ENCODE measurements at regions not wholly inside any gene's neighbourhood (a gene's known extent, or its start where the extent isn't known, plus 50 kb on each side); places are given as distances from the start of the nearest gene placed in this dataset.
"Not testable (repeated sequence)": the region's sequence is repeated elsewhere in the genome, so short reads cannot be mapped to it uniquely, and the experiment has no call there.

- DNase-seq (ENCODE audit: low read depth), result no peak
Observed at GRCh38 chr21:29396951-29397455, 98.3 kb downstream of the BACH1 start.

GRCh38 chr21:29403301-29403700 lies 104.6 kb downstream of the BACH1 start:
- peak; percentile 19 for DNase-seq (ENCODE audit: low read depth)

GRCh38 chr21:29403922-29404538 lies 105.3 kb downstream of the BACH1 start:
- no peak for DNase-seq (ENCODE audit: low read depth)

DNA sequence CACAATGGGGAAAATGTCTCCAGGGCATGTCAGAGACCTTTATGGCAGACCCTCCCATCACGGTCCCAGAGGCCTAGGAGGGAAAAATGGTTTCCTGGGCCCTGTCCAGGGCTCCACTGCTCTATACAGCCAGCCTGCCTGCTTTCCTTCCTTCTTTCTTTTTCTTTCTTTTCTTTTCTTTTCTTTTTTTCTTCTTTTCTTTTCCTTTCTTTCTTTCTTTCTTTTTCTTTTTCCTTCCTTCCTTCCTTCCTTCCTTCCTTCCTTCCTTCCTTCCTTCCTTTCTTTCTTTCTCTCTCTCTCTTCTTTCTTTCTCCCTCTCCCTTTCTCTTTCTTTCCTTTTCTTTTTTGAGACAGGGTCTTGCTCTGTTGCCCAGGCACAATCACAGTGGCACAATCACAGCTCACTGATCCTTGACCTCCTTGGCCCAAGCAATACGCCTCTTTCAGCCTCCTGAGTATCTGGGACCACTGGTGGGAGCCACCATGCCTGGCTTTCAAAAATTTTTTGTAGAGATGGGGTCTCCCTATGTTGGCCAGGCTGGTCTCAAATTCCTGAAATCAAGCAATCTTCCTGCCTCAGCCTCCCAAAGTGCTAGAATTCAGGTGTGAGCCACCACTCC lies 106.9 kb downstream of the BACH1 start:
- DNase-seq (ENCODE audit: low read depth), result no peak

GRCh38 chr21:29406385-29406784 lies 107.7 kb downstream of the BACH1 start:
- no peak for DNase-seq (ENCODE audit: low read depth)

- no peak for DNase-seq (ENCODE audit: low read depth)
Observed at GRCh38 chr21:29407571-29407970, 108.8 kb downstream of the BACH1 start.

GRCh38 chr21:29413683-29414082 lies 115.0 kb downstream of the BACH1 start:
- DNase-seq (ENCODE audit: low read depth), result no peak

GRCh38 chr21:29416268-29416667 lies 117.5 kb downstream of the BACH1 start:
- no peak for DNase-seq (ENCODE audit: low read depth)

GRCh38 chr21:29418813-29419212 lies 120.1 kb downstream of the BACH1 start:
- no peak for DNase-seq (ENCODE audit: low read depth)

- DNase-seq (ENCODE audit: low read depth), result no peak
Observed at GRCh38 chr21:29419422-29419821, 120.7 kb downstream of the BACH1 start.

GRCh38 chr21:29423099-29423870 lies 124.6 kb downstream of the BACH1 start:
- DNase-seq (ENCODE audit: low read depth), result no peak

- no peak for DNase-seq (ENCODE audit: low read depth)
Observed at GRCh38 chr21:29424728-29425127, 126.0 kb downstream of the BACH1 start.

GRCh38 chr21:29429218-29429617 lies 130.5 kb downstream of the BACH1 start:
- DNase-seq (ENCODE audit: low read depth), result no peak

DNA sequence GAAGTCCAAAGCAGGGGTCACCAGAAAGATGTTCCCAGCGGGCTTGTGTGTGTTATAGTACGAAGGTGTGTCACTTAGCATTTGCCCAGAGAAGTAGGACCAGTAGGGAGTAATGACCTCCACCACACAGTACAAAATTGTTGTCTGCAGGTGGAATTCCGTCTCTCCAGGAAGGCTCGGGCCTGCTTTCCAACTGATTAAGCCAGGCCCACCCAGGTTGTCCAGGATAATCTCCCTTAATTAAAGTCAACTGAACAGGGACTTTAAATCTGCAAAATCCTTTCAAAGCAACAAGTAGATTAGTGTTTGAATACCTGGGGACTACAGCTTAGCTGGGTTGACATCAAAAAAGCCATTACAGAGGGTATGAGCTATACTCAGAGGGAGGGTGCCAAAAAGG lies 131.3 kb downstream of the BACH1 start:
- no peak for DNase-seq (ENCODE audit: low read depth)

- no peak for DNase-seq (ENCODE audit: low read depth)
Observed at GRCh38 chr21:29430576-29430975, 131.9 kb downstream of the BACH1 start.

GRCh38 chr21:29431178-29431577 lies 132.5 kb downstream of the BACH1 start:
- DNase-seq (ENCODE audit: low read depth), result no peak

DNA sequence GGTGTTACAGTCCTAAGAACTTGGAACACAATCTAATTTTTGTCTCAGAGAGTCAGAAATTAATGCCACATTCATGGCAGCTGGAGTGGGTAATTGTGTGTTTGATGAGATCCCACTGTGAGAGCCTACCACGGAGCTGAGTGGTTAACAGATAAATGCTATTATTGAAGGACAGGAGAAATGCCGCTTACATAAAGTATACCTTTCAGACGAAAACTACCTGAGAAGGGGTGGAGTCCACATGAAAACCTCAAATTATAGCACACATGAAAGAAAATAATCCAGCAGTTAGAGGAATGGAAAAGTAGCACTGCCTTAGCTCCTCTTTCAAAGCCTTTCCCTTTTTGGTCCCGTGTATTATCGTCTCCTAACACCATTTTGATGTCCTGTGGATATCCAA lies 133.0 kb downstream of the BACH1 start:
- no peak for DNase-seq (ENCODE audit: low read depth)

DNA sequence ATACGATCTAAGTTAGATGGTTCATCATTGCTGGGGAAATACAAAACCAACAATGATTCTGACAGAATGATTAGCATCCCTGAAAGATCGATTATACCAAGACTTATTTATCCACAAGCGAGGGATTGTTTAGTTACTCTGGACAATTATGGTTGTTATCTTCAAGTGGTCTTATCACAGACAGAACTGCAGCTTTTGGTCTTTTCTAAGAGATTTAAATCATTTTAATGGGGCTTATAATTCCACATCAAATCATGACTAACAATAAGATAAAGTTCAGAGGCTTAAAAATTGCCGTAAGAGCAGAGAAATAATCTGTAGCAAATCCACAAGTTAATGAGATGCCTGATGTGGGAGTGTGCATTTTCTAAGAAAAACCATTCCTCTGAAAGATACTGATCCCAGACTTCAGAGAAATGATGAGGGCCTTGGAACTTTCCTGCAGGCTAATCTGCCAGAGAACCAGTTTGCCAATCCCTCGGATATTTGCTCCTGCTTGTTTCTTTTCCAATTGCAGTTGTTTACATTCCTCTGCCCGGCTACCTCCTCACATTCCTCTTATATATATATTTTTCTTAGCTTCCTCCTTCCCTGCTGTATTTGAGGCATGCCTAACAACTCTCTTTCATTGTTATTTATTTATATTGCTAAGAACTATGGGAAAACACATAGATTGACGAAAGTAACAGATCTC lies 134.8 kb downstream of the BACH1 start:
- no peak for DNase-seq (ENCODE audit: low read depth)

GRCh38 chr21:29434081-29434480 lies 135.4 kb downstream of the BACH1 start:
- DNase-seq (ENCODE audit: low read depth), result no peak

DNA sequence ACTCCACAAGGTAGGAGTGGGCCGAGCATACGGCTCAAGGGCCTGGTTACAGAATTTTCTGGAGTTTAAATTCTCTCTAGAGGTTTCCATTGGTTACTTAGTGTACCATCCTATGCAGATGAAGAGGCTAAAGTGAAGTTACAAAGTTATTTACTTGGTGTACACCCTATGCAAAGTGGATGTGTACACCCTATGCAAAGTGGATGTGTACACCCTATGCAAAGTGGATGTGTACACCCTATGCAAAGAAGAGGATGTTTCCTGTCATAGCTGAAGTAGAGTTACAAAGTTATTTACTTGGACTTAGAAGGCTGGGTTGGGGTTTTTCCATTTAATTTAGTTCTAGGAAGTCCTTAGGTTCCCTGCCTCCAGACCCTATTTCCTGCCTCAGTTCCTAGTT lies 136.3 kb downstream of the BACH1 start:
- not testable (repeated sequence) for DNase-seq (ENCODE audit: low read depth)

GRCh38 chr21:29436143-29436542 lies 137.4 kb downstream of the BACH1 start:
- DNase-seq (ENCODE audit: low read depth), result no peak

- DNase-seq (ENCODE audit: low read depth), result no peak
Observed at GRCh38 chr21:29436650-29437049, 137.9 kb downstream of the BACH1 start.
